ENCODE measurements at regions not wholly inside any gene's neighbourhood (a gene's known extent, or its start where the extent isn't known, plus 50 kb on each side); places are given as distances from the start of the nearest gene placed in this dataset.
A peak's percentile ranks its signal among the peaks of the same experiment; 100 is the strongest.

- Histone ChIP-seq H3K9me3 (ENCODE audit: insufficient read depth in 2 of 2, low read depth in 1 of 2, low read length in 1 of 2) (peaks cover 12 to 22% of the 10 kb centered on the region in 2 experiments; a peak in 3 of 4 replicates), H2BK5ac (ENCODE audit: low read depth, low read length) (no peak overlapping the region), H3K79me2 (ENCODE audit: control insufficient read depth in 1 of 2, insufficient read depth in 2 of 2, low read length in 2 of 2) (no peaks in the 10 kb centered on the region), H3K18ac (ENCODE audit: extremely low read depth, low read length) (peak overlapping the region; percentile 26; the same call in 1 of the 2 replicates), H3K4me2 (ENCODE audit: insufficient read depth in 1 of 2, low read depth in 2 of 2, low read length in 2 of 2) (no peak overlapping the region), H2AK5ac (ENCODE audit: low read depth, low read length) (peak overlapping the region; percentile 20; the same call in 1 of the 2 replicates), H3K27ac (ENCODE audit: low read depth, low read length) (no peak overlapping the region), H4K5ac (ENCODE audit: insufficient read length, low read depth, low read length) (no peak overlapping the region), H3K56ac (replicated peaks; ENCODE audit: insufficient read length, low read depth, low read length) (no peak overlapping the region), H3K23me2 (ENCODE audit: low read depth, low read length) (no peaks in the 10 kb centered on the region), H3K79me1 (ENCODE audit: low read depth, low read length) (no peaks in the 10 kb centered on the region), H4K20me1 (replicated peaks in 1 of 2; ENCODE audit: control insufficient read depth in 1 of 2, insufficient read depth in 2 of 2, low read length in 2 of 2) (no peaks in the 10 kb centered on the region), H3K36me3 (ENCODE audit: control insufficient read depth in 2 of 4, insufficient read depth in 4 of 4, low read length in 3 of 4) (peaks cover 0 to 17% (median 0%) of the 10 kb centered on the region in 4 experiments; a peak in 3 of 8 replicates), H2AFZ (ENCODE audit: low read length) (no peak overlapping the region), H4K8ac (ENCODE audit: extremely low read depth, insufficient read depth, low read length) (no peak overlapping the region), H3K9ac (replicated peaks in 1 of 4; ENCODE audit: extremely low read depth in 1 of 4, low read depth in 3 of 4, low read length in 3 of 4) (no peak overlapping the region), H3K14ac (ENCODE audit: insufficient read length) (no peak overlapping the region), H3K4me1 (replicated peaks in 1 of 4; ENCODE audit: control insufficient read depth in 3 of 4, insufficient read depth in 4 of 4, low read length in 3 of 4) (peaks cover 0 to 4% (median 0%) of the 10 kb centered on the region in 4 experiments; a peak in 1 of 7 replicates), H2BK15ac (ENCODE audit: low read length) (no peak overlapping the region), H3K4me3 (ENCODE audit: extremely low read depth in 1 of 4, insufficient read depth in 2 of 4, low read depth in 3 of 4, low read length in 4 of 4) (no peak overlapping the region), H3K4ac (replicated peaks; ENCODE audit: insufficient read length, low read depth, low read length) (no peak overlapping the region), H2BK120ac (replicated peaks; ENCODE audit: low read depth, low read length) (peak overlapping the region; percentile 9), H4K91ac (replicated peaks; ENCODE audit: insufficient read length, low read length) (no peak overlapping the region), H2BK12ac (ENCODE audit: low read depth, low read length) (peak overlapping the region; percentile 27; the same call in 1 of the 2 replicates), H2BK20ac (ENCODE audit: low read length) (no peak overlapping the region), H3K27me3 (replicated peaks in 1 of 4; ENCODE audit: control insufficient read depth in 3 of 4, extremely low read depth in 1 of 4, insufficient read depth in 3 of 4, low read length in 3 of 4) (no peaks in the 10 kb centered on the region; a peak in 1 of 7 replicates), H3K23ac (ENCODE audit: insufficient read length) (no peak overlapping the region)
- FAIRE-seq (no peak), DNase-seq (ENCODE audit: low read depth in 1 of 2, low spot score in 2 of 2) (no peak)
- WGBS, 2 experiments (ENCODE audit: extremely low coverage in 1 of 2, insufficient coverage in 1 of 2, insufficient read length in 1 of 2, insufficient replicate concordance in 2 of 2, low coverage in 1 of 2, low lambda C conversion rate in 2 of 2, missing lambda C conversion rate in 1 of 2), result 94% methylated on average over 6 of the region's 6 CpGs; no CpG with 5 or more reads in 1 of the 2 experiments
- POLR2A ChIA-PET (ENCODE audit: partially characterized antibody), result interaction anchor here (1.6 kb wide), 1 partner anchor 12 kb away, joined by 5 read pairs; no protein-coding TSS in a partner anchor
- CTCF ChIA-PET (ENCODE audit: partially characterized antibody), result no interaction called here
- no peak for TF ChIP-seq JUND (IDR thresholded peaks at IDR 0.05; ENCODE audit: low read length)
- no peak for TF ChIP-seq SP2 (IDR thresholded peaks at IDR 0.05; ENCODE audit: low read length)
- no peak for TF ChIP-seq BACH1 (IDR thresholded peaks at IDR 0.05; ENCODE audit: low read length)
- peak; percentile 58 for TF ChIP-seq POLR2AphosphoS5 (IDR thresholded peaks at IDR 0.05; ENCODE audit: low read depth, low read length)
- TF ChIP-seq BRCA1 (IDR thresholded peaks at IDR 0.05; ENCODE audit: low read depth, low read length), result no peak
- TF ChIP-seq, protein P1, sequence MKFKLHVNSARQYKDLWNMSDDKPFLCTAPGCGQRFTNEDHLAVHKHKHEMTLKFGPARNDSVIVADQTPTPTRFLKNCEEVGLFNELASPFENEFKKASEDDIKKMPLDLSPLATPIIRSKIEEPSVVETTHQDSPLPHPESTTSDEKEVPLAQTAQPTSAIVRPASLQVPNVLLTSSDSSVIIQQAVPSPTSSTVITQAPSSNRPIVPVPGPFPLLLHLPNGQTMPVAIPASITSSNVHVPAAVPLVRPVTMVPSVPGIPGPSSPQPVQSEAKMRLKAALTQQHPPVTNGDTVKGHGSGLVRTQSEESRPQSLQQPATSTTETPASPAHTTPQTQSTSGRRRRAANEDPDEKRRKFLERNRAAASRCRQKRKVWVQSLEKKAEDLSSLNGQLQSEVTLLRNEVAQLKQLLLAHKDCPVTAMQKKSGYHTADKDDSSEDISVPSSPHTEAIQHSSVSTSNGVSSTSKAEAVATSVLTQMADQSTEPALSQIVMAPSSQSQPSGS (IDR thresholded peaks at IDR 0.05; ENCODE audit: low read length), result no peak
- peak; percentile 44 to 66 for TF ChIP-seq POLR2A (IDR thresholded peaks at IDR 0.05; ENCODE audit: control extremely low read depth in 1 of 2, low read depth in 2 of 2, low read length in 2 of 2)
- TF ChIP-seq GABPA (IDR thresholded peaks at IDR 0.05; ENCODE audit: borderline replicate concordance, insufficient read depth, low read length), result no peak
- TF ChIP-seq KDM4A (IDR thresholded peaks at IDR 0.05; ENCODE audit: low read depth, low read length, severe bottlenecking), result no peak
- no peak for TF ChIP-seq RNF2 (IDR thresholded peaks at IDR 0.05; ENCODE audit: borderline replicate concordance, low read depth, low read length, missing control alignments, poor library complexity, severe bottlenecking)
- peak; percentile 55 for TF ChIP-seq E2F6 (IDR thresholded peaks at IDR 0.05)
These were observed 121.7 kb upstream of the ADCY2 start for GRCh38 chr5:7274203-7274602.

Data from H1 (cell line).